ENCODE measurements at regions not wholly inside any gene's neighbourhood (a gene's known extent, or its start where the extent isn't known, plus 50 kb on each side); places are given as distances from the start of the nearest gene placed in this dataset.

DNA sequence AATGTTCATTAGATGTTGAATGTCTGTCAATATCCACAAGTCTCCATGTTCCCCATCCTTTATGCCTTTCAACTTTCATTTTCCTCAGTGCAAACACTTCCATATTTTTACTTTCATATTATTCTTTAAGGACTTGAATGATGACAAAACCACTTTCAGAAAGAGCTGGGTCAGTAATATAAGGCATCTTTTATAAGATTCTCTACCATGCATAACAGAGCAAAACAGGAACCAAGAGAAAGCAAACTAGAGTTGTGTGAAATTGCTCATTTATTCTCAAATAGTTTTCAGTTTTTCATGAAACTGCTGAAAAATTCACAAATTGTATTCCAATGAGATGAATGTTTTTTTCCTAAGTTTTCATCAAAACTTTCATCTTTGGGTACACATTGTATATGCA lies 1247.6 kb downstream of the PCDH17 start:
- in situ Hi-C loops (cut with HindIII; ENCODE audit: low sequenced_read_pairs), result no loop called here
- no peak for TF ChIP-seq CTCF (IDR thresholded peaks at IDR 0.05; ENCODE audit: low read depth, low read length)
- DNase-seq (ENCODE audit: low read depth, low spot score), result no peak
- H3K4me3 ChIP-seq (ENCODE audit: low read depth, low read length), result no peak overlapping the region

DNA sequence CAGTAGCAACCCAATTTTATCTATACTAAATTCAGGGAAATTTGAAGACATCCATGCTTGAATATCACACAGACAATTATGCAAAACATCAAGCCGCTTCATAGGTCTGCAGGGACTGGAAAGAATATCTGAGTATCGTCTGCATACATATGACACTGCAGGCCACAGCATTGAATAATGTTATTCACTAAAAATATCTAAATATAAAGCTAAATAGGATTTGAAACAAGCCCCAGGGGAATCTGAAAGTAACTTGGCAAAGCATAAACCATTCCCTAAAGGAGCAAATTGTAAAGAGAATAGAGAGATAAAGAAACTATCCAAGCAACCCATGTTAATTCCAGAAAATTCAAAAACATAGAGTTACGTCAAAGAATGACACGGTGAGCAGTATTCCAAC lies 1251.0 kb downstream of the PCDH17 start:
- no peak overlapping the region for H3K4me3 ChIP-seq (ENCODE audit: low read depth, low read length)
- no peak for DNase-seq (ENCODE audit: low read depth, low spot score)
- TF ChIP-seq CTCF (IDR thresholded peaks at IDR 0.05; ENCODE audit: low read depth, low read length), result no peak
- in situ Hi-C loops (cut with HindIII; ENCODE audit: low sequenced_read_pairs), result no loop called here

DNA sequence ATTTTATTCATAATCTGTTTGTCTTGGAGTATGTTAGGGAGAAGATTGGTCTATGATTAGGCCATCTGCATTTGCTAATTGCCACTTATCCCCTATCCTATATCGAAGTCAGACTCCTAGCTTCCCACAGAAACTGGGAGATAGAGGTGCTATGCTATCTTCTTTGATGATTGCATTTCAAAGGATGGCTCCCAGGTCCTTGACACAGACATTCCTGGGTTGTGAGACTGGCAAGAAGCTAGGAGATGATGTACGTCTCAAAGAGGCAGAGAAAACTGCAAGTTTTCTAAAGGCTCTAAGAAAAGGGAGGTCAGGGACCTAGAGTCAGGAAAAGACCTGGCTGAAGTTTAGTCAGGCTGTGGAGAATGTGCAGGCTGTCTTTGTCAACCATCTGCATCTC lies 1251.9 kb downstream of the PCDH17 start:
- DNase-seq (ENCODE audit: low read depth, low spot score), result no peak
- in situ Hi-C loops (cut with HindIII; ENCODE audit: low sequenced_read_pairs), result no loop called here
- no peak overlapping the region for H3K4me3 ChIP-seq (ENCODE audit: low read depth, low read length)
- TF ChIP-seq CTCF (IDR thresholded peaks at IDR 0.05; ENCODE audit: low read depth, low read length), result no peak

DNA sequence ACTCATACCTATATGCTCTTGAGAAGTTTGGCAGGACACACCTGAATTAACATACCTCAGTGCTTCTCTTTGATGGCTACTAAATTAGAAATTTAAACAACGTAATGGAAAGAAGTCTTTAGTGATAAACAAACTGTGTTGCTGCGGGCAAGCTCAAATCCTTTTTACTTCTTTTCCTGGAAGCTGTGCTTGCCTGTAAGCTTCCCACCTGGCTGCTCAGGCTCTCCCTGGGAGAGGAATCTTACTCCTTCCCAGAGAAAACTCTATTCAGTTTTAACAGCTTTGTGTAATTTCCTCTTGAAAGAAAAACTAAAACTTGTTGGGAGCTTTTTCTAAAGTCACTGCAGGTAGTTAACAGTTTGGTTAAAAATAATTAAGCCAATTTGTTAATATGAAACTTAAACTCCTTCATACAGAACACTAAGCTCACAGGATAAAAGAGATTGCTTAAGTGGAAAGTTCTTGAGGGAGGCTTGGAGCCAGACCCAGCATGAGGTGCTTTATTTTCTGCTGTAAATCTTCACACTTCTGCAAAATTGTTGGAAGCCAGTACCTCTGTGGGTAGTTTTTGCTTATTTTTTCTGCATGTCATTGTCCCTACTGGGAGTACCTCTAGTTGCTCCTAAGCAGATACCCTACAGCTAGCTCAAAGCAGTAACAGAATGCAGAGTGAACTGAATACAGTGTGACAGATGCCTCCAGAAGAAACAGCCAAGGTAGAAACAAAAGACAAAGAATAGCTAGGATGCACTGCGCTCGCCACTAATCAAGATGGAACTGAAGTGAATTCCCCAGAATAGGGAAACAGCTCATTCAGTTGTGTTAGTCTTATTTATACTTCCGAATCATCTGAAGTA lies 1253.0 kb downstream of the PCDH17 start:
- no peak for TF ChIP-seq CTCF (IDR thresholded peaks at IDR 0.05; ENCODE audit: low read depth, low read length)
- in situ Hi-C loops (cut with HindIII; ENCODE audit: low sequenced_read_pairs), result no loop called here
- H3K4me3 ChIP-seq (ENCODE audit: low read depth, low read length), result no peak overlapping the region
- DNase-seq (ENCODE audit: low read depth, low spot score), result no peak

GRCh38 chr13:58889474-58889873 lies 1257.9 kb downstream of the PCDH17 start:
- no peak for DNase-seq (ENCODE audit: low read depth, low spot score)
- no peak overlapping the region for H3K4me3 ChIP-seq (ENCODE audit: low read depth, low read length)
- in situ Hi-C loops (cut with HindIII; ENCODE audit: low sequenced_read_pairs), result no loop called here
- TF ChIP-seq CTCF (IDR thresholded peaks at IDR 0.05; ENCODE audit: low read depth, low read length), result no peak

DNA sequence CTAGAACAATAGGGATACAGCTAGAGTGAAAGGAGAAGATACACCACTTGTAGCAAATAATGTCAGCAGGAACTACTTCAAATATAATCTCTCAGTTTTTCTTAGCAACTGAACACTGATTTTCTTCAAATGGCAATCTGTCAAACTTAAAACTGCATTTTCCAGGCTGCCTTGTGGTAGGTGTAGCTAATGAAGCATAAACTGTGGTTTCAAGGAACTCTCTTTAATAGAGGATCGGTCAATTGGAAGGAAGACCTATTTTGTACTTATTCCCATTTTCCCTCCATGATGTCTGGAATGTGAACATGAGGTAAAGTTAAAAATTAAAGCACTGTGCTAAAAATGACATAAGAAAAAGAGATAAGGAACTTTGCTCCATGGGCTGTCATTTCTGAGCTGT lies 1261.9 kb downstream of the PCDH17 start:
- TF ChIP-seq CTCF (IDR thresholded peaks at IDR 0.05; ENCODE audit: low read depth, low read length), result no peak
- in situ Hi-C loops (cut with HindIII; ENCODE audit: low sequenced_read_pairs), result no loop called here
- H3K4me3 ChIP-seq (ENCODE audit: low read depth, low read length), result no peak overlapping the region
- peak; percentile 44 for DNase-seq (ENCODE audit: low read depth, low spot score)
